ENCODE measurements at regions not wholly inside any gene's neighbourhood (a gene's known extent, or its start where the extent isn't known, plus 50 kb on each side); places are given as distances from the start of the nearest gene placed in this dataset.

DNA sequence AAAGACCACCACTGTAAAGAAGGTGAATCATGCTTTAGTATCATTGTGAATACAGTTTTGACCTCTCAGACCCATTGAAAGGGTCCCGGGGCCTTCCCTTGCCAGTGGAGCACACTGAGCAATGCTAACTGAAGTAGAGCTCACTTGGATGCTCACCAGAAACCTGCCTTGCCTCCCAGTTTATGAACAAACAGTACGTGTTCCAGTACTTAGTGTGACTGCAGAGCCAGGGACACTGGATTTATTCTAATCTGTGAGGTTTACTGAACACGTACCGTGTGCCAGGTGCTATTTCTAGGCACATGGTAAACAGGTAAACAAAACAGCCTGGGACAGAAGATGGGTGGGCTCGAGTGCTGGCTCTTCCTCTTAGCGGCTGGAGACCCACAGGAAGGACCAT lies 79.6 kb downstream of the FOXL1 start:
- no peak overlapping the region for H3K4me3 ChIP-seq (ENCODE audit: low read depth in 1 of 3, low read length in 3 of 3)
- H3K27me3 ChIP-seq (ENCODE audit: control insufficient read depth in 4 of 4, insufficient read depth in 4 of 4, low read length in 3 of 4): peaks cover 0 to 3% (median 0%) of the 10 kb centered on the region in 4 donors
- TF ChIP-seq HNF4A (conservative IDR thresholded peaks at IDR 0.05): no peak
- TF ChIP-seq, protein P1, sequence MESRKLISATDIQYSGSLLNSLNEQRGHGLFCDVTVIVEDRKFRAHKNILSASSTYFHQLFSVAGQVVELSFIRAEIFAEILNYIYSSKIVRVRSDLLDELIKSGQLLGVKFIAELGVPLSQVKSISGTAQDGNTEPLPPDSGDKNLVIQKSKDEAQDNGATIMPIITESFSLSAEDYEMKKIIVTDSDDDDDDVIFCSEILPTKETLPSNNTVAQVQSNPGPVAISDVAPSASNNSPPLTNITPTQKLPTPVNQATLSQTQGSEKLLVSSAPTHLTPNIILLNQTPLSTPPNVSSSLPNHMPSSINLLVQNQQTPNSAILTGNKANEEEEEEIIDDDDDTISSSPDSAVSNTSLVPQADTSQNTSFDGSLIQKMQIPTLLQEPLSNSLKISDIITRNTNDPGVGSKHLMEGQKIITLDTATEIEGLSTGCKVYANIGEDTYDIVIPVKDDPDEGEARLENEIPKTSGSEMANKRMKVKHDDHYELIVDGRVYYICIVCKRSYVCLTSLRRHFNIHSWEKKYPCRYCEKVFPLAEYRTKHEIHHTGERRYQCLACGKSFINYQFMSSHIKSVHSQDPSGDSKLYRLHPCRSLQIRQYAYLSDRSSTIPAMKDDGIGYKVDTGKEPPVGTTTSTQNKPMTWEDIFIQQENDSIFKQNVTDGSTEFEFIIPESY (IDR thresholded peaks at IDR 0.05): no peak
- TF ChIP-seq, protein P2, sequence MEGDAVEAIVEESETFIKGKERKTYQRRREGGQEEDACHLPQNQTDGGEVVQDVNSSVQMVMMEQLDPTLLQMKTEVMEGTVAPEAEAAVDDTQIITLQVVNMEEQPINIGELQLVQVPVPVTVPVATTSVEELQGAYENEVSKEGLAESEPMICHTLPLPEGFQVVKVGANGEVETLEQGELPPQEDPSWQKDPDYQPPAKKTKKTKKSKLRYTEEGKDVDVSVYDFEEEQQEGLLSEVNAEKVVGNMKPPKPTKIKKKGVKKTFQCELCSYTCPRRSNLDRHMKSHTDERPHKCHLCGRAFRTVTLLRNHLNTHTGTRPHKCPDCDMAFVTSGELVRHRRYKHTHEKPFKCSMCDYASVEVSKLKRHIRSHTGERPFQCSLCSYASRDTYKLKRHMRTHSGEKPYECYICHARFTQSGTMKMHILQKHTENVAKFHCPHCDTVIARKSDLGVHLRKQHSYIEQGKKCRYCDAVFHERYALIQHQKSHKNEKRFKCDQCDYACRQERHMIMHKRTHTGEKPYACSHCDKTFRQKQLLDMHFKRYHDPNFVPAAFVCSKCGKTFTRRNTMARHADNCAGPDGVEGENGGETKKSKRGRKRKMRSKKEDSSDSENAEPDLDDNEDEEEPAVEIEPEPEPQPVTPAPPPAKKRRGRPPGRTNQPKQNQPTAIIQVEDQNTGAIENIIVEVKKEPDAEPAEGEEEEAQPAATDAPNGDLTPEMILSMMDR (IDR thresholded peaks at IDR 0.05; ENCODE audit: low read depth, low read length, missing input control): no peak
- TF ChIP-seq JUND (IDR thresholded peaks at IDR 0.05): no peak
- no peak for TF ChIP-seq HNF4G (IDR thresholded peaks at IDR 0.05)
- no peak for TF ChIP-seq YY1 (IDR thresholded peaks at IDR 0.05)
- TF ChIP-seq SP1 (IDR thresholded peaks at IDR 0.05): no peak
- TF ChIP-seq FOXA1 (IDR thresholded peaks at IDR 0.05): no peak
- TF ChIP-seq, protein P3, sequence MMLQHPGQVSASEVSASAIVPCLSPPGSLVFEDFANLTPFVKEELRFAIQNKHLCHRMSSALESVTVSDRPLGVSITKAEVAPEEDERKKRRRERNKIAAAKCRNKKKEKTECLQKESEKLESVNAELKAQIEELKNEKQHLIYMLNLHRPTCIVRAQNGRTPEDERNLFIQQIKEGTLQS (IDR thresholded peaks at IDR 0.05): no peak
- no peak for TF ChIP-seq TAF1 (conservative IDR thresholded peaks at IDR 0.05)
- no peak for TF ChIP-seq NR2F2 (IDR thresholded peaks at IDR 0.05)
- no peak for TF ChIP-seq GABPA (IDR thresholded peaks at IDR 0.05 in 1 of 2, conservative IDR thresholded peaks at IDR 0.05 in 1 of 2)
- TF ChIP-seq, protein P4, sequence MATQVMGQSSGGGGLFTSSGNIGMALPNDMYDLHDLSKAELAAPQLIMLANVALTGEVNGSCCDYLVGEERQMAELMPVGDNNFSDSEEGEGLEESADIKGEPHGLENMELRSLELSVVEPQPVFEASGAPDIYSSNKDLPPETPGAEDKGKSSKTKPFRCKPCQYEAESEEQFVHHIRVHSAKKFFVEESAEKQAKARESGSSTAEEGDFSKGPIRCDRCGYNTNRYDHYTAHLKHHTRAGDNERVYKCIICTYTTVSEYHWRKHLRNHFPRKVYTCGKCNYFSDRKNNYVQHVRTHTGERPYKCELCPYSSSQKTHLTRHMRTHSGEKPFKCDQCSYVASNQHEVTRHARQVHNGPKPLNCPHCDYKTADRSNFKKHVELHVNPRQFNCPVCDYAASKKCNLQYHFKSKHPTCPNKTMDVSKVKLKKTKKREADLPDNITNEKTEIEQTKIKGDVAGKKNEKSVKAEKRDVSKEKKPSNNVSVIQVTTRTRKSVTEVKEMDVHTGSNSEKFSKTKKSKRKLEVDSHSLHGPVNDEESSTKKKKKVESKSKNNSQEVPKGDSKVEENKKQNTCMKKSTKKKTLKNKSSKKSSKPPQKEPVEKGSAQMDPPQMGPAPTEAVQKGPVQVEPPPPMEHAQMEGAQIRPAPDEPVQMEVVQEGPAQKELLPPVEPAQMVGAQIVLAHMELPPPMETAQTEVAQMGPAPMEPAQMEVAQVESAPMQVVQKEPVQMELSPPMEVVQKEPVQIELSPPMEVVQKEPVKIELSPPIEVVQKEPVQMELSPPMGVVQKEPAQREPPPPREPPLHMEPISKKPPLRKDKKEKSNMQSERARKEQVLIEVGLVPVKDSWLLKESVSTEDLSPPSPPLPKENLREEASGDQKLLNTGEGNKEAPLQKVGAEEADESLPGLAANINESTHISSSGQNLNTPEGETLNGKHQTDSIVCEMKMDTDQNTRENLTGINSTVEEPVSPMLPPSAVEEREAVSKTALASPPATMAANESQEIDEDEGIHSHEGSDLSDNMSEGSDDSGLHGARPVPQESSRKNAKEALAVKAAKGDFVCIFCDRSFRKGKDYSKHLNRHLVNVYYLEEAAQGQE (IDR thresholded peaks at IDR 0.05): no peak
- TF ChIP-seq RXRA (IDR thresholded peaks at IDR 0.05): no peak
- no peaks in the 10 kb centered on the region for H3K4me1 ChIP-seq (ENCODE audit: control insufficient read depth in 4 of 4, insufficient read depth in 4 of 4, low read length in 3 of 4)
- no peak for DNase-seq (ENCODE audit: low spot score)
- no peak overlapping the region for H3K9ac ChIP-seq (ENCODE audit: low read depth in 1 of 2, low read length in 2 of 2)
- no peak overlapping the region for H3K27ac ChIP-seq (ENCODE audit: low read depth in 1 of 2, low read length in 2 of 2)
- 70% methylated on average over 6 of the region's 6 CpGs for WGBS
- H3K9me3 ChIP-seq (ENCODE audit: control insufficient read depth in 4 of 4, low read length in 3 of 4): peaks cover 0 to 9% (median 0%) of the 10 kb centered on the region in 4 donors
- H3K36me3 ChIP-seq (ENCODE audit: control insufficient read depth in 4 of 4, insufficient read depth in 3 of 4, low read depth in 1 of 4, low read length in 3 of 4): no peaks in the 10 kb centered on the region

DNA sequence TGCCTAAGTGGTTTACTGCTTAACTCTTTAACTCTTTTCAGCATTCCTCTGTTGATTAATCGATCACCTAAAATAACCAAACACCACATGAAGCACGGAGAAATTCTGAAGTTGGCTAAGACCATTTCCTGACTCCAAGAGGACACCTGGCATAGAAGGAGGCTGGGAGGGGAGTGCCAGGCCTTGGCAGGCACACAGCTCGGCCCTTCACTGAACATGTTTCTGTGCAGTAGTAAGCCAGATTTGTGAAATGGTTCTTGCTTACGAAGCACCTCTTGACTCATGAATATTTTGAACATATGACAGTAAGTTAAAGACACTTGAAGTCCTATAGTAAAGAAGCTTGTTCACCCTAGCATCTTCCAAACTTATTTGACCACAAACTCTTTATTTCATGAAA lies 82.3 kb downstream of the FOXL1 start:
- no peak overlapping the region for H3K4me3 ChIP-seq (ENCODE audit: low read depth in 1 of 3, low read length in 3 of 3)
- H3K9me3 ChIP-seq (ENCODE audit: control insufficient read depth in 4 of 4, low read length in 3 of 4): peaks cover 2 to 20% (median 8%) of the 10 kb centered on the region in 4 donors
- 78% methylated on average over 4 of the region's 4 CpGs for WGBS
- TF ChIP-seq FOXA2 (IDR thresholded peaks at IDR 0.05): no peak
- no peak for TF ChIP-seq JUND (IDR thresholded peaks at IDR 0.05)
- TF ChIP-seq, protein P3 (IDR thresholded peaks at IDR 0.05): no peak
- TF ChIP-seq RAD21 (IDR thresholded peaks at IDR 0.05): no peak
- TF ChIP-seq YY1 (IDR thresholded peaks at IDR 0.05): no peak
- TF ChIP-seq RXRA (IDR thresholded peaks at IDR 0.05): no peak
- no peak for TF ChIP-seq TAF1 (conservative IDR thresholded peaks at IDR 0.05)
- TF ChIP-seq, protein P1 (IDR thresholded peaks at IDR 0.05): no peak
- TF ChIP-seq, protein P4 (IDR thresholded peaks at IDR 0.05): no peak
- TF ChIP-seq FOXA1 (IDR thresholded peaks at IDR 0.05): no peak
- no peak for DNase-seq (ENCODE audit: low spot score)
- peaks cover 0 to 6% (median 0%) of the 10 kb centered on the region in 4 donors for H3K27me3 ChIP-seq (ENCODE audit: control insufficient read depth in 4 of 4, insufficient read depth in 4 of 4, low read length in 3 of 4)
- H3K27ac ChIP-seq (ENCODE audit: low read depth in 1 of 2, low read length in 2 of 2): no peak overlapping the region
- no peak overlapping the region for H3K9ac ChIP-seq (ENCODE audit: low read depth in 1 of 2, low read length in 2 of 2)
- H3K36me3 ChIP-seq (ENCODE audit: control insufficient read depth in 4 of 4, insufficient read depth in 3 of 4, low read depth in 1 of 4, low read length in 3 of 4): no peaks in the 10 kb centered on the region
- H3K4me1 ChIP-seq (ENCODE audit: control insufficient read depth in 4 of 4, insufficient read depth in 4 of 4, low read length in 3 of 4): peaks cover 0 to 3% (median 0%) of the 10 kb centered on the region in 4 donors

Measured in liver (tissue), 8 donors.